ENCODE measurements at regions not wholly inside any gene's neighbourhood (a gene's known extent, or its start where the extent isn't known, plus 50 kb on each side); places are given as distances from the start of the nearest gene placed in this dataset.
"Not testable (repeated sequence)": the region's sequence is repeated elsewhere in the genome, so short reads cannot be mapped to it uniquely, and the experiment has no call there.

DNA sequence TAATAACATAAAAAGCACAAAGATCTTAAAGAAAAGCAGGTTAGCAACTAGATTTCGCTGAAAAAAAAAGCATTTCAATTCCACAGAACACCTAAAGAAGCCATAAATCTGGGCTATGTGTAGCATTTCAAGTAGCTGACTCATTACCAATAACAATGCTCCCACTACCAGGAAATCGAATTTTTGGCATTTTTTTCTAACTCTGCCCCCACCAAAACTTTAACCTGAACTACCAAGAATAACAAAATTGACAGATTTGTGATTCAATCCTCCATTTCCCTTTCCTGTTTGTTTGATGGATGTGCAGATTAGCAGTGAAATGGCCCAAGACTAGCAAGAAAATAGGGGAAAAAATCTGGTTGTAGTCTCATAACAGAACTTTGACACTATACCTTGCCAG, 180.2 kb downstream of the RASEF start:
- H3K9ac ChIP-seq (ENCODE audit: insufficient read depth, low read length, poor library complexity, severe bottlenecking), result no peak overlapping the region
- H3K36me3 ChIP-seq (replicated peaks in 1 of 2; ENCODE audit: control insufficient read depth in 1 of 2, insufficient read depth in 2 of 2, low read length in 2 of 2), result no peaks in the 10 kb centered on the region
- H3K9me3 Mint-ChIP-seq, result peaks cover 0 to 10% (median 3%) of the 10 kb centered on the region in 7 donors
- TF ChIP-seq, protein P1, sequence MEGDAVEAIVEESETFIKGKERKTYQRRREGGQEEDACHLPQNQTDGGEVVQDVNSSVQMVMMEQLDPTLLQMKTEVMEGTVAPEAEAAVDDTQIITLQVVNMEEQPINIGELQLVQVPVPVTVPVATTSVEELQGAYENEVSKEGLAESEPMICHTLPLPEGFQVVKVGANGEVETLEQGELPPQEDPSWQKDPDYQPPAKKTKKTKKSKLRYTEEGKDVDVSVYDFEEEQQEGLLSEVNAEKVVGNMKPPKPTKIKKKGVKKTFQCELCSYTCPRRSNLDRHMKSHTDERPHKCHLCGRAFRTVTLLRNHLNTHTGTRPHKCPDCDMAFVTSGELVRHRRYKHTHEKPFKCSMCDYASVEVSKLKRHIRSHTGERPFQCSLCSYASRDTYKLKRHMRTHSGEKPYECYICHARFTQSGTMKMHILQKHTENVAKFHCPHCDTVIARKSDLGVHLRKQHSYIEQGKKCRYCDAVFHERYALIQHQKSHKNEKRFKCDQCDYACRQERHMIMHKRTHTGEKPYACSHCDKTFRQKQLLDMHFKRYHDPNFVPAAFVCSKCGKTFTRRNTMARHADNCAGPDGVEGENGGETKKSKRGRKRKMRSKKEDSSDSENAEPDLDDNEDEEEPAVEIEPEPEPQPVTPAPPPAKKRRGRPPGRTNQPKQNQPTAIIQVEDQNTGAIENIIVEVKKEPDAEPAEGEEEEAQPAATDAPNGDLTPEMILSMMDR (IDR thresholded peaks at IDR 0.05), result no peak
- 57% methylated on average over 1 of the region's 2 CpGs for WGBS (ENCODE audit: insufficient coverage)
- no peaks in the 10 kb centered on the region for H4K20me1 ChIP-seq (ENCODE audit: insufficient read depth, low read length)
- no peaks in the 10 kb centered on the region for H3K27me3 ChIP-seq (ENCODE audit: control insufficient read depth in 2 of 2, insufficient read depth in 2 of 2, low read length in 2 of 2)
- no peaks in the 10 kb centered on the region for H3K79me2 ChIP-seq (ENCODE audit: insufficient read depth, low read length)
- H3K27me3 Mint-ChIP-seq (ENCODE audit: low read depth in 3 of 3), result peaks cover 0 to 2% (median 0%) of the 10 kb centered on the region in 3 donors
- H3K4me1 Mint-ChIP-seq, result no peaks in the 10 kb centered on the region
- H3K9me3 ChIP-seq (replicated peaks in 1 of 2; ENCODE audit: control insufficient read depth in 1 of 2, insufficient read depth in 1 of 2, low read length in 2 of 2), result no peaks in the 10 kb centered on the region
- no peak overlapping the region for H3K4me3 ChIP-seq (replicated peaks in 1 of 3; ENCODE audit: low read depth in 2 of 3, low read length in 3 of 3)
- intact Hi-C loops (cut with micrococcal nuclease), result no loop called here
- no peak overlapping the region for H3K4me3 Mint-ChIP-seq
- DNase-seq, result no peak
- no peaks in the 10 kb centered on the region for H3K36me3 Mint-ChIP-seq
- H3K4me1 ChIP-seq (ENCODE audit: control insufficient read depth in 1 of 2, insufficient read depth in 2 of 2, low read length in 2 of 2), result no peaks in the 10 kb centered on the region
- no peak overlapping the region for H2AFZ ChIP-seq (ENCODE audit: insufficient read depth, low read depth, low read length, poor library complexity, severe bottlenecking)
- no peak overlapping the region for H3K4me2 ChIP-seq (replicated peaks; ENCODE audit: extremely low read depth, low read length, poor library complexity, severe bottlenecking)
- no peak overlapping the region for H3K27ac ChIP-seq (ENCODE audit: low read depth in 1 of 2, low read length in 2 of 2)
- no peak overlapping the region for H3K27ac Mint-ChIP-seq

DNA sequence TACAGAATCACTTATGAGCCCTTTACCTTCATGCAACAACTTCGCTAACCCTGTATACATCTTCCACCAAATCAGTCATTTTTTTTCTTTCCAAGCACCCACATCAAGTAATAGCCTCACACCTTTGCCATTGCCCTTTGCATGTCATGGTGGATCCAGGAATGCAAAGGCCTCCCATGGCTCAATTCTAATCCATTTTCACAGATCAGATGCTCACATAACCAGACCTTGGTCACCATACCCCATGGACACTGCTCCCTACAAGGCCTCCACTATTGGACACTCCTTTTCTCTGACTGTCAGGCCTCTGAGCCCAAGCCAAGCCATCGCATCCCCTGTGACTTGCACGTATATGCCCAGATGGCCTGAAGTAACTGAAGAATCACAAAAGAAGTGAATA, 179.5 kb downstream of the RASEF start:
- H3K4me3 Mint-ChIP-seq, result no peak overlapping the region
- no peak for DNase-seq
- peaks cover 0 to 10% (median 3%) of the 10 kb centered on the region in 7 donors for H3K9me3 Mint-ChIP-seq
- Histone ChIP-seq H2AFZ (ENCODE audit: insufficient read depth, low read depth, low read length, poor library complexity, severe bottlenecking) (no peak overlapping the region), H3K4me1 (ENCODE audit: control insufficient read depth in 1 of 2, insufficient read depth in 2 of 2, low read length in 2 of 2) (no peaks in the 10 kb centered on the region), H3K27ac (ENCODE audit: low read depth in 1 of 2, low read length in 2 of 2) (no peak overlapping the region), H4K20me1 (ENCODE audit: insufficient read depth, low read length) (no peaks in the 10 kb centered on the region), H3K4me2 (replicated peaks; ENCODE audit: extremely low read depth, low read length, poor library complexity, severe bottlenecking) (no peak overlapping the region), H3K36me3 (replicated peaks in 1 of 2; ENCODE audit: control insufficient read depth in 1 of 2, insufficient read depth in 2 of 2, low read length in 2 of 2) (no peaks in the 10 kb centered on the region), H3K27me3 (ENCODE audit: control insufficient read depth in 2 of 2, insufficient read depth in 2 of 2, low read length in 2 of 2) (no peaks in the 10 kb centered on the region), H3K4me3 (replicated peaks in 1 of 3; ENCODE audit: low read depth in 2 of 3, low read length in 3 of 3) (no peak overlapping the region), H3K9ac (ENCODE audit: insufficient read depth, low read length, poor library complexity, severe bottlenecking) (no peak overlapping the region), H3K79me2 (ENCODE audit: insufficient read depth, low read length) (no peaks in the 10 kb centered on the region), H3K9me3 (replicated peaks in 1 of 2; ENCODE audit: control insufficient read depth in 1 of 2, insufficient read depth in 1 of 2, low read length in 2 of 2) (no peaks in the 10 kb centered on the region)
- H3K27ac Mint-ChIP-seq, result no peak overlapping the region
- no peaks in the 10 kb centered on the region for H3K36me3 Mint-ChIP-seq
- intact Hi-C loops (cut with micrococcal nuclease), result no loop called here
- TF ChIP-seq, protein P1 (IDR thresholded peaks at IDR 0.05), result no peak
- 100% methylated on average over 1 of the region's 3 CpGs for WGBS (ENCODE audit: insufficient coverage)
- peaks cover 0 to 2% (median 0%) of the 10 kb centered on the region in 3 donors for H3K27me3 Mint-ChIP-seq (ENCODE audit: low read depth in 3 of 3)
- no peaks in the 10 kb centered on the region for H3K4me1 Mint-ChIP-seq

DNA sequence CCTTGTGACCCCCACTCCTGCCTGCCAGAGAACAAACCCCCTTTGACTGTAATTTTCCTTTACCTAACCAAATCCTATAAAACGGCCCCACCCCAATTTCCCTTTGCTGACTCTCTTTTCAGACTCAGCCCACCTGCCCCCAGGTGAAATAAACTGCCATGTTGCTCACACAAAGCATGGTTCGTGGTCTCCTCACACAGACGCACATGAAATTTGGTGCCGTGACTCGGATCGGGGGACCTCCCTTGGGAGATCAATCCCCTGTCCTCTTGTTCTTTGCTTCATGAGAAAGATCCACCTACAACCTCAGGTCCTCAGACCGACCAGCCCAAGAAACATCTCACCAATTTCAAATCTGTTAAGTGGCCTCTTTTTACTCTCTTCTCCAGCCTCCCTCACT, 179.0 kb downstream of the RASEF start:
- H3K4me3 Mint-ChIP-seq; H3K27me3 ChIP-seq (ENCODE audit: control insufficient read depth in 2 of 2, insufficient read depth in 2 of 2, low read length in 2 of 2); H3K4me1 Mint-ChIP-seq; H3K9me3 ChIP-seq (replicated peaks in 1 of 2; ENCODE audit: control insufficient read depth in 1 of 2, insufficient read depth in 1 of 2, low read length in 2 of 2); intact Hi-C loops (cut with micrococcal nuclease); H3K4me1 ChIP-seq (ENCODE audit: control insufficient read depth in 1 of 2, insufficient read depth in 2 of 2, low read length in 2 of 2); H3K4me3 ChIP-seq (replicated peaks in 1 of 3; ENCODE audit: low read depth in 2 of 3, low read length in 3 of 3); H3K27ac ChIP-seq (ENCODE audit: low read depth in 1 of 2, low read length in 2 of 2); H4K20me1 ChIP-seq (ENCODE audit: insufficient read depth, low read length); H2AFZ ChIP-seq (ENCODE audit: insufficient read depth, low read depth, low read length, poor library complexity, severe bottlenecking); H3K36me3 ChIP-seq (replicated peaks in 1 of 2; ENCODE audit: control insufficient read depth in 1 of 2, insufficient read depth in 2 of 2, low read length in 2 of 2); H3K4me2 ChIP-seq (replicated peaks; ENCODE audit: extremely low read depth, low read length, poor library complexity, severe bottlenecking); H3K9ac ChIP-seq (ENCODE audit: insufficient read depth, low read length, poor library complexity, severe bottlenecking); H3K27ac Mint-ChIP-seq; H3K79me2 ChIP-seq (ENCODE audit: insufficient read depth, low read length); DNase-seq; H3K36me3 Mint-ChIP-seq; H3K27me3 Mint-ChIP-seq (ENCODE audit: low read depth in 3 of 3): not testable (repeated sequence)
- peaks cover 0 to 10% (median 3%) of the 10 kb centered on the region in 7 donors for H3K9me3 Mint-ChIP-seq
- 94% methylated on average over 2 of the region's 7 CpGs for WGBS (ENCODE audit: insufficient coverage)

Data from CD14-positive monocyte (primary cell).